T-helper 1 cell treated with Interleukin-12 subunit alpha and Interleukin-12 subunit beta and Interleukin-4 antibody, amounts not matched to agents 30 μg/mL and 1 μg/mL, for 36 hours (primary cell): ENCODE measurements at regions not wholly inside any gene's neighbourhood (a gene's known extent, or its start where the extent isn't known, plus 50 kb on each side); places are given as distances from the start of the nearest gene placed in this dataset.

Experiments
- H3K27ac Mint-ChIP-seq: one replicate; pipeline ENCODE4 v1.8.0; 2021; ENCODE audit warnings: mild to moderate bottlenecking, mixed read lengths
- H3K27me3 Mint-ChIP-seq: one replicate; pipeline ENCODE4 v1.8.0; 2021; ENCODE audit warnings: low read depth, mixed read lengths
- H3K36me3 Mint-ChIP-seq: one replicate; pipeline ENCODE4 v1.8.0; 2021; ENCODE audit warnings: low read depth, mixed read lengths
- H3K4me1 Mint-ChIP-seq: one replicate; pipeline ENCODE4 v1.8.0; 2021; ENCODE audit warnings: low read depth, mixed read lengths
- H3K4me3 Mint-ChIP-seq: one replicate; pipeline ENCODE4 v1.8.0; 2021; ENCODE audit warnings: mild to moderate bottlenecking, moderate library complexity, mixed read lengths
- H3K9me3 Mint-ChIP-seq: one replicate; pipeline ENCODE4 v1.8.0; 2021; ENCODE audit warnings: mixed read lengths

DNA sequence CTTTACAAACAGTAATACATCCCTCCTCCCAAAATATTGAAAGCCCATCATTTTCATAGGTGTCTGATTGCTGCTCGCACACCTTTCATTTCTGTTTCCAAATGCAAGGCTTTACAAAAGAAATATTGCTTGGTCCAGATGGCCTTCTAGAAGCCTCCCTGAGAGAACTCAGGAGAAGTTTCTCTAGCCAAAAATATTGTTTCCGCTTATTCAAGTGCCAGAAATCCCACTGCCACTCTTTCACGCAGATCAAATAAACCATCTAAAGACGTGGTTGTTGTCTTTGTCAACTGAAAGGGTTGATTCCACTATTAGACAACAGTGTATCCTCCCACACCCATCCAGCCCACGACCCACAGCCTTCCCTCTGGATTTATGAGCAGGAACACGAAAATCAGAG lies 96.2 kb downstream of the ZIC5 start:
- H3K4me1 Mint-ChIP-seq: no peaks in the 10 kb centered on the region

DNA sequence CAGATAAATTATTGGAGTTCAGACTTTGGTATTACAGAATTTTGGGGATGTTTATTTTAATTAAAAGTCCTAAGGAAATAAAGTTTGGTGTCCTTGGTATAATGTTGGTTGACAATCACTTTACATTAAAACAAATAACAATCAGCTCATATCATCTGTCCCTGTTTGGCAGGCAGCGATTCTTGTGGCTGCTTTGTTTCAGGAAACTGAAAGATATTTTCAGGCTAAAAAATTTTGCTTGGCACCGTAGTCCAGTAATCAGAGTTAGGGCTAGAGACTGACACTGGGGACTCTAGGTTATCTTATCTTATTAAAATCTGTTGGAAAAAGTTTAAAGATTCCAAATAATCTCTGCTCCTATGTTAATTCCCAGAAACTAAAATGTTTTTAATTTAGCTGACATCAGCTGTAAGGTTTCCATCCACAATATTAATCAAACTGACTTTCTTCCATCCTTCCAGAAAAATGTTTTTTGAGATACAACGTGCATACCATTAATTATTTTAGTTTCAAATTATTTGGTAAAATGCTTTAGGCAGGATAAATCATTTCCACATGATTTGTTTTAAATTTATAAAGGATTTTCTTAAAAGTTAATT lies 97.6 kb downstream of the ZIC5 start:
- no peaks in the 10 kb centered on the region for H3K4me1 Mint-ChIP-seq
- no peak overlapping the region for H3K4me3 Mint-ChIP-seq
- H3K27me3 Mint-ChIP-seq: peaks cover 48% of the 10 kb centered on the region
- no peaks in the 10 kb centered on the region for H3K9me3 Mint-ChIP-seq
- no peak overlapping the region for H3K27ac Mint-ChIP-seq
- H3K36me3 Mint-ChIP-seq: no peaks in the 10 kb centered on the region

More for the DNA sequence above, 96.2 kb downstream of the ZIC5 start:
- Mint-ChIP-seq H3K4me3 (no peak overlapping the region), H3K27ac (no peak overlapping the region), H3K27me3 (peaks cover 53% of the 10 kb centered on the region), H3K9me3 (no peaks in the 10 kb centered on the region), H3K36me3 (no peaks in the 10 kb centered on the region)

GRCh38 chr13:99873141-99873540 lies 98.4 kb downstream of the ZIC5 start:
- no peaks in the 10 kb centered on the region for H3K36me3 Mint-ChIP-seq
- H3K4me3 Mint-ChIP-seq: no peak overlapping the region
- H3K9me3 Mint-ChIP-seq: no peaks in the 10 kb centered on the region
- no peaks in the 10 kb centered on the region for H3K4me1 Mint-ChIP-seq
- H3K27me3 Mint-ChIP-seq: peaks cover 48% of the 10 kb centered on the region
- no peak overlapping the region for H3K27ac Mint-ChIP-seq

DNA sequence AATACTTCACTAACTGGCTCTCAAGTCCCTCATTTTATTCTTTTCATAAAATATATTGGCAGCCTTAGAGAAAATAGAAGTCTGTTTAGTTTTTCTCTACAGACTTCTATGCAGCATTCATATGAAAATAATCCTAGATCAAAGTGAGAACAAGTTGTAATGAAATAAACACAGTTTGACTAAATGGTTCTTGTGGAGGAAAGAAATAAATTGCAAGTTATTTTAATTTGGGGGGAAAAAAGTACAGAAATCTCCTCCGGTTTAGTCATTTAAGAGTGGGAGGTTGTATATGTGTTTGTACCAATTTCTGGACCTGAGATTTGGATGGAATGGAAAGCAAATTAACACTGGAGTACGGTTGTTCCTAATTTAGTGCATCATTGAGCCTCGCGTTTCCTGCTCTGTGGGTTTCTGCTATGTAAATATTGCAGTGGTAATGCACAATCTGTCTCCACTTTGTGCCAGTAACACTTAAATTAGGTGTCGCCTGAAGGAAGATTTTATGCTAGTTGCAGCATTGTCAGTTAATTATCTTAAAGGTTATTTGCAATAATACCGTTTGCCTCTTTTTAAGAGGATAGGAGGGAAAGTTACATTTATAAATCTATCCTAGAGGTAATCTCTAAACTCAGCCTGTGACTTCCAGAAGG lies 100.2 kb downstream of the ZIC5 start:
- Mint-ChIP-seq H3K36me3 (no peaks in the 10 kb centered on the region), H3K27me3 (peaks cover 39% of the 10 kb centered on the region), H3K4me3 (no peak overlapping the region), H3K27ac (no peak overlapping the region), H3K4me1 (no peaks in the 10 kb centered on the region), H3K9me3 (no peaks in the 10 kb centered on the region)

- no peaks in the 10 kb centered on the region for H3K36me3 Mint-ChIP-seq
- H3K27me3 Mint-ChIP-seq: peaks cover 37% of the 10 kb centered on the region
- H3K4me1 Mint-ChIP-seq: no peaks in the 10 kb centered on the region
- no peaks in the 10 kb centered on the region for H3K9me3 Mint-ChIP-seq
- H3K27ac Mint-ChIP-seq: no peak overlapping the region
- no peak overlapping the region for H3K4me3 Mint-ChIP-seq
Measured at GRCh38 chr13:99870541-99870940, 101.0 kb downstream of the ZIC5 start.

- Mint-ChIP-seq H3K36me3 (no peaks in the 10 kb centered on the region), H3K27me3 (peaks cover 31% of the 10 kb centered on the region), H3K27ac (no peak overlapping the region), H3K4me3 (no peak overlapping the region), H3K9me3 (no peaks in the 10 kb centered on the region), H3K4me1 (no peaks in the 10 kb centered on the region)
Measured at GRCh38 chr13:99869830-99870229, 101.7 kb downstream of the ZIC5 start.

GRCh38 chr13:99868767-99869166 lies 102.8 kb downstream of the ZIC5 start:
- H3K4me3 Mint-ChIP-seq: no peak overlapping the region
- H3K27me3 Mint-ChIP-seq: peaks cover 32% of the 10 kb centered on the region
- H3K4me1 Mint-ChIP-seq: no peaks in the 10 kb centered on the region
- H3K27ac Mint-ChIP-seq: no peak overlapping the region
- H3K9me3 Mint-ChIP-seq: no peaks in the 10 kb centered on the region
- no peaks in the 10 kb centered on the region for H3K36me3 Mint-ChIP-seq

DNA sequence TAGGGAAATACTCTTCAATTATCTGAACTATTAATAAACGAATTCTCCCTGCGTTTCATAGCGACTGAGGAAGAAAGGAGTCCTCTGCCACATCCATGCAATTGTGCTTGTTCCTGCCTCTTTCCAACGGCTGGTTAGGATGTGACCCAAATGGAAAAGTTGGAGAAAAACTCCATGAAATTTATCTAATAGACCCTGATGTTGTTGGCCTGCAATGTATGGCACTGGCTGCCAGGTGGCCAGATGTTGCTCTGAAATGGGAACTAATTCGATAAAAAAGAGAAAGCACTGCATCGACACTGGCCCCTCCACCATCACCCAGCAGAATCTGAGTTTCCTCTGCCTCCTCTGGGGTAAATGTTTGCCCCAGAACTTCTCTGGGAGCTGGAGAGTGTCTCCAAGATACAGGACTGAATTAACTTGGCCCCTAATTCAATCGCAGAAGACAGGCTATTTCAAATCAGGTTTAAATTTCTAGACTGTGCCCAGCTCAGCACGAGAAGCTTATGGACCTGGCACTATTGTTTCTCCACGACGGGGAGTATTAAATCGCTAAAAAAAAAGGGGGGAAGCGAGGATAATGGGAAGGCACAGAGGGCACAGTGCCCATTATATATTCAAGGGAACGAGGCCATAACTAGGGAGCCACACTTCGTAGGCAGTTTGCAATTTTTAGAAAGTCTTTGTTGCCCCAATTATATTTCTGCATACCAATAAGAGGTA lies 103.9 kb downstream of the ZIC5 start:
- Mint-ChIP-seq H3K36me3 (no peaks in the 10 kb centered on the region), H3K4me3 (no peak overlapping the region)

DNA sequence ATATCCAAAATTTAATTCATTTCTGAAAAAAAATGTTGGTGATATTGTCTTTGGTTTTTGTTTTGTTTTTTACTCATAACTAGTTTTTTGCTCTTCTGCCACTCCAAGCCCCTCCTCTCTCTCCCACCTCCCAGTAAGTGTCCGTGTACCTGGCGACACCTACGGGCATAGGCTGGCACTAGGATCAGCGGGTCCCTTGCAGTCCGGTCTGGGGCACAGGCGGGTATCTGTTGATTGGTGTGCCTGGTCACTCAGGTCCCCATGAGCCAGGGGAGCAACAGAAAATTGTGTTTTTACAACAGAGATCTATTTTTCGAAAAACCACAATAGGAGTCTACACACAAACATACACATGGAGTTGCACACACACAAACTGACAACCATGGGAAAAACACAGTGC lies 104.8 kb downstream of the ZIC5 start:
- H3K4me3 Mint-ChIP-seq: no peak overlapping the region
- no peaks in the 10 kb centered on the region for H3K9me3 Mint-ChIP-seq
- no peak overlapping the region for H3K27ac Mint-ChIP-seq
- H3K36me3 Mint-ChIP-seq: no peaks in the 10 kb centered on the region
- no peaks in the 10 kb centered on the region for H3K4me1 Mint-ChIP-seq
- peaks cover 20% of the 10 kb centered on the region for H3K27me3 Mint-ChIP-seq

More for the DNA sequence above, 103.9 kb downstream of the ZIC5 start:
- Mint-ChIP-seq H3K27ac (no peak overlapping the region), H3K4me1 (no peaks in the 10 kb centered on the region), H3K9me3 (no peaks in the 10 kb centered on the region), H3K27me3 (peaks cover 24% of the 10 kb centered on the region)

- Mint-ChIP-seq H3K9me3 (no peaks in the 10 kb centered on the region), H3K4me1 (no peaks in the 10 kb centered on the region), H3K27ac (no peak overlapping the region), H3K36me3 (no peaks in the 10 kb centered on the region), H3K27me3 (peaks cover 18% of the 10 kb centered on the region), H3K4me3 (no peak overlapping the region)
Measured at GRCh38 chr13:99865420-99865930, 106.1 kb downstream of the ZIC5 start.

DNA sequence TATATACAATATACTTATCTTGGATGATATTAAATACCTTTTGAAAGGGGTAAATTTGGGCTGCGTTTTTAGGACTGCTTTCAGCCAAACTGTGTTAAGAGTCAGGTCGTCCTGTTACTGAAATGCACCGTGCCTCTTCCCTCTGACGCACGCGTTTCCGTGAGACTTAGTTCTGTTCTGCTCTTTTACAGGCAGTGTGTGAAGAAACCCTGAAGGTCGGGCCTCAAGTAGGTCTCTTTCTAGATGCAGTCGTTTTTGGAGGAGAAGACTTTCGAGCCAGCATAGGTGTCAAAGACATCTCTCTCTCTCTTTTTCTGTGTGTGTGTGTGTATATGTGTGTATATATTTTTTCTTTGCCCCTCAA lies 107.0 kb downstream of the ZIC5 start:
- Mint-ChIP-seq H3K4me3 (no peak overlapping the region), H3K4me1 (peaks cover 4% of the 10 kb centered on the region), H3K36me3 (no peaks in the 10 kb centered on the region), H3K9me3 (no peaks in the 10 kb centered on the region), H3K27me3 (peaks cover 24% of the 10 kb centered on the region), H3K27ac (no peak overlapping the region)

GRCh38 chr13:99863789-99864626 lies 107.6 kb downstream of the ZIC5 start:
- Mint-ChIP-seq H3K27ac (no peak overlapping the region), H3K36me3 (no peaks in the 10 kb centered on the region), H3K4me3 (no peak overlapping the region), H3K4me1 (peaks cover 9% of the 10 kb centered on the region), H3K9me3 (no peaks in the 10 kb centered on the region), H3K27me3 (peaks cover 22% of the 10 kb centered on the region)

DNA sequence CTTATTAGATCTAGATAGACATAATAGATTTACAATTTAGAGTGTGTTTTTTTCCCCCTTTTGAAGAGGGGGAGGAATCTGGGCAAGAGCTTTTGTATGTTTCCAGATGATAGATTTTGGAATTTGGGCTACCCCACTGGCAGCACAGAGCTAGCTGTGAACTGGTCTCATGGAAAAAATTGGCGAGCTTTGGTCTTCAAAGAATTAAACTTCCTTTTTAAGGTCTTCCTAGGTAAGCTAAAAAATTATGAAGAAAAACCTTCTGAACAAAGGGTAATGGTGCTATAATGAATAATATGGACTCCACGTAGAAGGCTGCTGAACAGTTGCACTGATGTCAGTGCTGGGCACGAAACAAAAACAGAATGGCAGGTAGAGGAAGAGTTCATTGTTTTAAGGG lies 109.3 kb downstream of the ZIC5 start:
- no peak overlapping the region for H3K27ac Mint-ChIP-seq

GRCh38 chr13:99861771-99862170 lies 109.8 kb downstream of the ZIC5 start:
- H3K27ac Mint-ChIP-seq: no peak overlapping the region
- H3K27me3 Mint-ChIP-seq: peaks cover 29% of the 10 kb centered on the region
- no peak overlapping the region for H3K4me3 Mint-ChIP-seq
- no peaks in the 10 kb centered on the region for H3K9me3 Mint-ChIP-seq
- H3K36me3 Mint-ChIP-seq: no peaks in the 10 kb centered on the region
- peaks cover 12% of the 10 kb centered on the region for H3K4me1 Mint-ChIP-seq

More for the DNA sequence above, 109.3 kb downstream of the ZIC5 start:
- Mint-ChIP-seq H3K4me1 (peaks cover 12% of the 10 kb centered on the region), H3K9me3 (no peaks in the 10 kb centered on the region), H3K36me3 (no peaks in the 10 kb centered on the region), H3K27me3 (peaks cover 28% of the 10 kb centered on the region), H3K4me3 (no peak overlapping the region)
